Heart left ventricle (tissue), 13 donors: ENCODE measurements at regions not wholly inside any gene's neighbourhood (a gene's known extent, or its start where the extent isn't known, plus 50 kb on each side); places are given as distances from the start of the nearest gene placed in this dataset.

Experiments used
- POLR2A ChIP-seq, 2 donors: fragments of 450-650 bp; IDR thresholded peaks; one replicate each; pipeline ENCODE4 v1.6.1; 2017; ENCODE audit warnings: antibody characterized with exemption in 2 of 2, mild to moderate bottlenecking in 2 of 2, moderate library complexity in 2 of 2
- TF ChIP-seq, protein P1 (sequence below), 12 donors: fragments of 200-600 bp; sonication (generic) in 4 of 12; IDR thresholded peaks; one replicate each; pipeline versions ENCODE4 v1.5.0 to v1.8.0; 2018 to 2022; ENCODE audit warnings: antibody characterized with exemption in 12 of 12, mild to moderate bottlenecking in 5 of 12
- donor health status: ischemic (EF 13 %, LVEDD 7.1; RV severe dilation, severe dysfunction).
- donor health status: DM: no; HTN: yes; CAD: no.
- donor health status: DM: no; HTN: no; CAD: no.
- donor health status: ischemic (EF 25% LVEDD 6.9; RV normal size, moderate dysfunction).
- donor health status: ischemic (EF 25% LVEDD 5.7; RV mildly dilated, moderate dysfunction).
- donor health status: ischemic (EF 35%, LVEDD 5.7; RV mildly dilated, moderate dysfunction).
- donor health status: nonischemic (EF 11% LVEDD 7.7; RV severe dilation, severe dysfunction).
- donor health status: DM: yes; HTN: yes; CAD: no.
- donor health status: PGD.
- donor health status: ischemic (EF 29% LVEDD 5.4; RV normal size, mild dysfunction).
- donor health status: nonischemic (EF 23%, LVEDD 6.1; RV moderate dilation, normal function).

DNA sequence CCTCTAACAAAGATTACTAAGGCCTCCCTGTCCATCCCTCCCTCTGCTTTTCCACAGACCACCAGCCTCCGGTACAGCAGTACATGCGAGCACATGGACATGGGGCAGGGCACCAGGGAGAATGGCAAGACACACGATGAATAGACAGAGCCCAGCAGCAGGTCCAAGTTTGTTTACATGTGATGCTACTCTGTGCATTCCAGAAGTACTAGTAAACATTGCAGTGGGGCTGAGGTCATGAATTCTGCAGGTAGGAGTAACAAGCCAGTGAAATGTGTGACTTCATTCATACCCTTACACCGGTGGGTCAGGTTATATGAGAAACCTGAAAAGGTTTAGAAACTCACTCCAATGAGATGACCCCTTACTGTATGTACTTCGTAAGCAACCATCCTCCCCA is 205.7 kb downstream of the BCL11A start:
- TF ChIP-seq, protein P1, sequence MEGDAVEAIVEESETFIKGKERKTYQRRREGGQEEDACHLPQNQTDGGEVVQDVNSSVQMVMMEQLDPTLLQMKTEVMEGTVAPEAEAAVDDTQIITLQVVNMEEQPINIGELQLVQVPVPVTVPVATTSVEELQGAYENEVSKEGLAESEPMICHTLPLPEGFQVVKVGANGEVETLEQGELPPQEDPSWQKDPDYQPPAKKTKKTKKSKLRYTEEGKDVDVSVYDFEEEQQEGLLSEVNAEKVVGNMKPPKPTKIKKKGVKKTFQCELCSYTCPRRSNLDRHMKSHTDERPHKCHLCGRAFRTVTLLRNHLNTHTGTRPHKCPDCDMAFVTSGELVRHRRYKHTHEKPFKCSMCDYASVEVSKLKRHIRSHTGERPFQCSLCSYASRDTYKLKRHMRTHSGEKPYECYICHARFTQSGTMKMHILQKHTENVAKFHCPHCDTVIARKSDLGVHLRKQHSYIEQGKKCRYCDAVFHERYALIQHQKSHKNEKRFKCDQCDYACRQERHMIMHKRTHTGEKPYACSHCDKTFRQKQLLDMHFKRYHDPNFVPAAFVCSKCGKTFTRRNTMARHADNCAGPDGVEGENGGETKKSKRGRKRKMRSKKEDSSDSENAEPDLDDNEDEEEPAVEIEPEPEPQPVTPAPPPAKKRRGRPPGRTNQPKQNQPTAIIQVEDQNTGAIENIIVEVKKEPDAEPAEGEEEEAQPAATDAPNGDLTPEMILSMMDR (IDR thresholded peaks at IDR 0.05), result no peak
- no peak for TF ChIP-seq POLR2A (IDR thresholded peaks at IDR 0.05)
